ENCODE measurements at regions not wholly inside any gene's neighbourhood (a gene's known extent, or its start where the extent isn't known, plus 50 kb on each side); places are given as distances from the start of the nearest gene placed in this dataset.

DNA sequence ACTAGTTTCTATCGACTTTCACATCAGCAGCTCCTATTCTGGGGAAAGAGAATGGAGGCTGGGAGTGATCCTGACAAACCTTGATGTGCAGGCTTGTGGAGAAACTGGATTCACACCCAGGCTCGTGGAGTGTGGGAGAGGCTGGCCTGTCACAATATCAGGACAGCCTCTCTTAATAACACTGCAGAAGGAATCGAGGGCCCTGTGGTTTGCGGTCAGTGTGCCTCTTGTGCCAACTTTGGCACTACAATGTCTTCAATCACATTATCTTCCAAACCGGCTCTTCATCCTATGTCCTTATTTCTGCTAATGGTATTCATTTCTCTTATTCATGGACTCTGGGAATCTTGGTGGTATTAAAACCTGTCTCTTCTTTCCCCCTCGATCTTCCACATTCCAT lies 92.7 kb downstream of the PRL start:
- 84% methylated on average over 5 of the region's 6 CpGs for WGBS (ENCODE audit: low lambda C conversion rate)
- no peaks in the 10 kb centered on the region; a peak in 1 of 4 replicates for H3K4me1 ChIP-seq (ENCODE audit: control insufficient read depth in 1 of 2, insufficient read depth in 2 of 2, low read depth in 1 of 2, low read length in 1 of 2)
- H3K9me3 ChIP-seq = no peaks in the 10 kb centered on the region
- no peak overlapping the region for H3K4me3 ChIP-seq (ENCODE audit: low read depth in 2 of 2, low read length in 1 of 2)
- no peak overlapping the region for H2AFZ ChIP-seq (ENCODE audit: low read depth)
- no peak overlapping the region for H3K27ac ChIP-seq (ENCODE audit: low read depth in 2 of 2, low read length in 1 of 2)
- no peaks in the 10 kb centered on the region for H3K9me2 ChIP-seq
- DNase-seq = no peak
- CTCF ChIA-PET = no interaction called here
- H3K9ac ChIP-seq = no peak overlapping the region
- no peaks in the 10 kb centered on the region for H4K20me1 ChIP-seq (ENCODE audit: insufficient read depth)
- no peak overlapping the region for H3K4me2 ChIP-seq
- H3K36me3 ChIP-seq (replicated peaks in 1 of 2; ENCODE audit: control insufficient read depth in 1 of 2, insufficient read depth in 2 of 2, low read length in 1 of 2) = peaks cover 0 to 4% of the 10 kb centered on the region in 2 experiments
- POLR2A ChIA-PET = no interaction called here
- TF ChIP-seq ELF1 (IDR thresholded peaks at IDR 0.05) (no peak), TAF1 (IDR thresholded peaks at IDR 0.05; ENCODE audit: borderline replicate concordance, low read depth, low read length) (no peak), EP300 (IDR thresholded peaks at IDR 0.05; ENCODE audit: borderline replicate concordance in 1 of 2, low read depth in 1 of 2, low read length in 1 of 2) (no peak), POLR2AphosphoS5 (IDR thresholded peaks at IDR 0.05; ENCODE audit: low read depth, low read length) (no peak), GABPA (IDR thresholded peaks at IDR 0.05; ENCODE audit: low read depth) (no peak), EZH2phosphoT487 (IDR thresholded peaks at IDR 0.05; ENCODE audit: borderline replicate concordance, low read depth) (no peak), MEF2A (IDR thresholded peaks at IDR 0.05; ENCODE audit: borderline replicate concordance, low read depth) (no peak)
- H3K27me3 ChIP-seq (ENCODE audit: insufficient read depth) = no peaks in the 10 kb centered on the region
- H3F3A ChIP-seq (replicated peaks; ENCODE audit: insufficient read depth) = no peaks in the 10 kb centered on the region
- H3K79me2 ChIP-seq (ENCODE audit: insufficient read depth) = no peaks in the 10 kb centered on the region

DNA sequence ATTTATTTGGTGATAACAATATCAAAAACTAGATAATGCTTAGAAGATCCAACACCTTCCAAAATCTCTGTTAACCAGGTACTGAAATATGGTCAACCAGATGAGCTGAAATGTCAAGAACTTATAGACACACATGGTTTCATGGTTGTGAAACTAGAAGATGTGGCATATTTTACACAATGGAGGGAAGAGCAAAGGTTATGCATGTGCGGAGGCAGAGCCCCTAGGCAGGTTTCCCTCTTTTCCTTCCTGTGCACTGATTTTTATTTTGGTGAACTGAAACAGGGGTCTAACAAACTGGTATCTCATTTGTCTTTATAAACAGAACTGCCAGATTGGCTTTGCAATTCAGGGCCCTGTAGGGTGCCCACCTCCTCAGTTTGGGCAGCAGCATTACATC lies 91.6 kb downstream of the PRL start:
- no peaks in the 10 kb centered on the region for H3K27me3 ChIP-seq (ENCODE audit: insufficient read depth)
- H2AFZ ChIP-seq (ENCODE audit: low read depth) = no peak overlapping the region
- H3K9me3 ChIP-seq = no peaks in the 10 kb centered on the region
- ChIA-PET POLR2A (no interaction called here), CTCF (no interaction called here)
- H3K9me2 ChIP-seq = no peaks in the 10 kb centered on the region
- DNase-seq = no peak
- peaks cover 0 to 4% of the 10 kb centered on the region in 2 experiments for H3K36me3 ChIP-seq (replicated peaks in 1 of 2; ENCODE audit: control insufficient read depth in 1 of 2, insufficient read depth in 2 of 2, low read length in 1 of 2)
- no peaks in the 10 kb centered on the region for H3F3A ChIP-seq (replicated peaks; ENCODE audit: insufficient read depth)
- 86% methylated on average over 1 of the region's 1 CpG for WGBS (ENCODE audit: low lambda C conversion rate)
- no peak for TF ChIP-seq MXI1 (IDR thresholded peaks at IDR 0.05; ENCODE audit: low read depth, low read length)
- TF ChIP-seq FOXM1 (IDR thresholded peaks at IDR 0.05; ENCODE audit: low read depth) = no peak
- TF ChIP-seq, protein P1, sequence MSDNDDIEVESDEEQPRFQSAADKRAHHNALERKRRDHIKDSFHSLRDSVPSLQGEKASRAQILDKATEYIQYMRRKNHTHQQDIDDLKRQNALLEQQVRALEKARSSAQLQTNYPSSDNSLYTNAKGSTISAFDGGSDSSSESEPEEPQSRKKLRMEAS (IDR thresholded peaks at IDR 0.05; ENCODE audit: low read depth) = no peak
- no peak for TF ChIP-seq FOXJ3 (CRISPR knock-in tag; IDR thresholded peaks at IDR 0.05)
- TF ChIP-seq FOSL2 (IDR thresholded peaks at IDR 0.05; ENCODE audit: borderline replicate concordance, low read depth) = no peak
- TF ChIP-seq RFX5 (IDR thresholded peaks at IDR 0.05; ENCODE audit: low read length) = no peak
- no peak for TF ChIP-seq TAF1 (IDR thresholded peaks at IDR 0.05; ENCODE audit: borderline replicate concordance, low read depth, low read length)
- no peak overlapping the region for H3K4me2 ChIP-seq
- H3K4me1 ChIP-seq (ENCODE audit: control insufficient read depth in 1 of 2, insufficient read depth in 2 of 2, low read depth in 1 of 2, low read length in 1 of 2) = no peaks in the 10 kb centered on the region; a peak in 1 of 4 replicates
- no peak overlapping the region for H3K27ac ChIP-seq (ENCODE audit: low read depth in 2 of 2, low read length in 1 of 2)
- no peaks in the 10 kb centered on the region for H3K79me2 ChIP-seq (ENCODE audit: insufficient read depth)
- H3K9ac ChIP-seq = no peak overlapping the region
- no peaks in the 10 kb centered on the region for H4K20me1 ChIP-seq (ENCODE audit: insufficient read depth)
- no peak overlapping the region for H3K4me3 ChIP-seq (ENCODE audit: low read depth in 2 of 2, low read length in 1 of 2)

DNA sequence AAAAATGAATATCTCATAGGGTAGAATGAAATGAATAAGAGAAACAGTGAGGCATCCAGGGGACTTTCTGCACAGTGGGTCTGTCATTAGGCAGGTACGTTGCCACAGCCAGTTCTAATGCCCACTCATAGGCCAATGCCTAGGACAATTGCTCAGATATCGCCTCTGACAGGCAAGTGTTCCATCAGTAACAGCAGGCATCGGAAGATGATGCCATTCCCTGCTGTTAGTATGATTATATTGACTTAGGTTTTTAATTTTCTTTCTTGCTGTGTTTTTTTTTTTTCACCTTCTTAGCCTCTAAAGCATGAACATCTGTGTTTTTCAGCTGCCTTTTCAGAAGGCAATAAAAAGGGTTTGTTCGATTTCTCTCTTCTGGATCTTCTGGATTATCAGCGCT lies 90.7 kb downstream of the PRL start:
- no peak for DNase-seq
- H3F3A ChIP-seq (replicated peaks; ENCODE audit: insufficient read depth) = no peaks in the 10 kb centered on the region
- ChIA-PET POLR2A (no interaction called here), CTCF (no interaction called here)
- 87% methylated on average over 5 of the region's 5 CpGs for WGBS (ENCODE audit: low lambda C conversion rate)
- no peak overlapping the region for H3K9ac ChIP-seq
- no peaks in the 10 kb centered on the region for H4K20me1 ChIP-seq (ENCODE audit: insufficient read depth)
- H3K4me2 ChIP-seq = no peak overlapping the region
- no peak overlapping the region for H3K4me3 ChIP-seq (ENCODE audit: low read depth in 2 of 2, low read length in 1 of 2)
- H2AFZ ChIP-seq (ENCODE audit: low read depth) = no peak overlapping the region
- H3K79me2 ChIP-seq (ENCODE audit: insufficient read depth) = no peaks in the 10 kb centered on the region
- no peaks in the 10 kb centered on the region; a peak in 1 of 4 replicates for H3K4me1 ChIP-seq (ENCODE audit: control insufficient read depth in 1 of 2, insufficient read depth in 2 of 2, low read depth in 1 of 2, low read length in 1 of 2)
- no peak overlapping the region for H3K27ac ChIP-seq (ENCODE audit: low read depth in 2 of 2, low read length in 1 of 2)
- peaks cover 0 to 4% of the 10 kb centered on the region in 2 experiments for H3K36me3 ChIP-seq (replicated peaks in 1 of 2; ENCODE audit: control insufficient read depth in 1 of 2, insufficient read depth in 2 of 2, low read length in 1 of 2)
- no peaks in the 10 kb centered on the region for H3K9me3 ChIP-seq
- no peaks in the 10 kb centered on the region for H3K9me2 ChIP-seq
- no peaks in the 10 kb centered on the region for H3K27me3 ChIP-seq (ENCODE audit: insufficient read depth)
- no peak for TF ChIP-seq MXI1 (IDR thresholded peaks at IDR 0.05; ENCODE audit: low read depth, low read length)
- TF ChIP-seq EP300 (IDR thresholded peaks at IDR 0.05; ENCODE audit: borderline replicate concordance in 1 of 2, low read depth in 1 of 2, low read length in 1 of 2) = no peak
- TF ChIP-seq RAD21 (IDR thresholded peaks at IDR 0.05; ENCODE audit: low read length) = no peak
- no peak for TF ChIP-seq YY1 (IDR thresholded peaks at IDR 0.05; ENCODE audit: low read depth)
- TF ChIP-seq, protein P2, sequence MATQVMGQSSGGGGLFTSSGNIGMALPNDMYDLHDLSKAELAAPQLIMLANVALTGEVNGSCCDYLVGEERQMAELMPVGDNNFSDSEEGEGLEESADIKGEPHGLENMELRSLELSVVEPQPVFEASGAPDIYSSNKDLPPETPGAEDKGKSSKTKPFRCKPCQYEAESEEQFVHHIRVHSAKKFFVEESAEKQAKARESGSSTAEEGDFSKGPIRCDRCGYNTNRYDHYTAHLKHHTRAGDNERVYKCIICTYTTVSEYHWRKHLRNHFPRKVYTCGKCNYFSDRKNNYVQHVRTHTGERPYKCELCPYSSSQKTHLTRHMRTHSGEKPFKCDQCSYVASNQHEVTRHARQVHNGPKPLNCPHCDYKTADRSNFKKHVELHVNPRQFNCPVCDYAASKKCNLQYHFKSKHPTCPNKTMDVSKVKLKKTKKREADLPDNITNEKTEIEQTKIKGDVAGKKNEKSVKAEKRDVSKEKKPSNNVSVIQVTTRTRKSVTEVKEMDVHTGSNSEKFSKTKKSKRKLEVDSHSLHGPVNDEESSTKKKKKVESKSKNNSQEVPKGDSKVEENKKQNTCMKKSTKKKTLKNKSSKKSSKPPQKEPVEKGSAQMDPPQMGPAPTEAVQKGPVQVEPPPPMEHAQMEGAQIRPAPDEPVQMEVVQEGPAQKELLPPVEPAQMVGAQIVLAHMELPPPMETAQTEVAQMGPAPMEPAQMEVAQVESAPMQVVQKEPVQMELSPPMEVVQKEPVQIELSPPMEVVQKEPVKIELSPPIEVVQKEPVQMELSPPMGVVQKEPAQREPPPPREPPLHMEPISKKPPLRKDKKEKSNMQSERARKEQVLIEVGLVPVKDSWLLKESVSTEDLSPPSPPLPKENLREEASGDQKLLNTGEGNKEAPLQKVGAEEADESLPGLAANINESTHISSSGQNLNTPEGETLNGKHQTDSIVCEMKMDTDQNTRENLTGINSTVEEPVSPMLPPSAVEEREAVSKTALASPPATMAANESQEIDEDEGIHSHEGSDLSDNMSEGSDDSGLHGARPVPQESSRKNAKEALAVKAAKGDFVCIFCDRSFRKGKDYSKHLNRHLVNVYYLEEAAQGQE (IDR thresholded peaks at IDR 0.05; ENCODE audit: low read depth, low read length) = no peak
- TF ChIP-seq, protein P3, sequence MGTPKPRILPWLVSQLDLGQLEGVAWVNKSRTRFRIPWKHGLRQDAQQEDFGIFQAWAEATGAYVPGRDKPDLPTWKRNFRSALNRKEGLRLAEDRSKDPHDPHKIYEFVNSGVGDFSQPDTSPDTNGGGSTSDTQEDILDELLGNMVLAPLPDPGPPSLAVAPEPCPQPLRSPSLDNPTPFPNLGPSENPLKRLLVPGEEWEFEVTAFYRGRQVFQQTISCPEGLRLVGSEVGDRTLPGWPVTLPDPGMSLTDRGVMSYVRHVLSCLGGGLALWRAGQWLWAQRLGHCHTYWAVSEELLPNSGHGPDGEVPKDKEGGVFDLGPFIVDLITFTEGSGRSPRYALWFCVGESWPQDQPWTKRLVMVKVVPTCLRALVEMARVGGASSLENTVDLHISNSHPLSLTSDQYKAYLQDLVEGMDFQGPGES (IDR thresholded peaks at IDR 0.05; ENCODE audit: low read depth, low read length) = no peak
- TF ChIP-seq, protein P4, sequence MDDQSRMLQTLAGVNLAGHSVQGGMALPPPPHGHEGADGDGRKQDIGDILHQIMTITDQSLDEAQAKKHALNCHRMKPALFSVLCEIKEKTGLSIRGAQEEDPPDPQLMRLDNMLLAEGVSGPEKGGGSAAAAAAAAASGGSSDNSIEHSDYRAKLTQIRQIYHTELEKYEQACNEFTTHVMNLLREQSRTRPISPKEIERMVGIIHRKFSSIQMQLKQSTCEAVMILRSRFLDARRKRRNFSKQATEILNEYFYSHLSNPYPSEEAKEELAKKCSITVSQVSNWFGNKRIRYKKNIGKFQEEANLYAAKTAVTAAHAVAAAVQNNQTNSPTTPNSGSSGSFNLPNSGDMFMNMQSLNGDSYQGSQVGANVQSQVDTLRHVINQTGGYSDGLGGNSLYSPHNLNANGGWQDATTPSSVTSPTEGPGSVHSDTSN (IDR thresholded peaks at IDR 0.05) = no peak
